NB4 (cell line): ENCODE measurements at regions not wholly inside any gene's neighbourhood (a gene's known extent, or its start where the extent isn't known, plus 50 kb on each side); places are given as distances from the start of the nearest gene placed in this dataset.

Experiments used
- DNase-seq: peaks from one replicate; pipeline ENCODE4 v3.0.0; 2010; ENCODE audit warnings: low read depth
- H3K4me3 ChIP-seq: one replicate; pipeline ENCODE4 v1.5.1; 2011; ENCODE audit warnings: mild to moderate bottlenecking, low read depth, low read length, moderate library complexity
- MYC ChIP-seq: IDR thresholded peaks from 2 replicates; pipeline ENCODE4 v1.6.1; 2011; ENCODE audit warnings: low read depth, low read length
- POLR2A ChIP-seq: IDR thresholded peaks from 2 replicates; pipeline ENCODE4 v1.6.1; 2011; ENCODE audit warnings: mild to moderate bottlenecking; ENCODE audit not compliant: insufficient read length; ENCODE audit errors: extremely low read depth
- TF ChIP-seq, protein P1 (sequence below): IDR thresholded peaks from 2 replicates; pipeline ENCODE4 v1.6.1; 2011; ENCODE audit warnings: low read depth, low read length
- TF ChIP-seq, protein P2 (sequence below): IDR thresholded peaks from one replicate; pipeline ENCODE4 v1.5.1; 2012; ENCODE audit warnings: low read depth, low read length

DNA sequence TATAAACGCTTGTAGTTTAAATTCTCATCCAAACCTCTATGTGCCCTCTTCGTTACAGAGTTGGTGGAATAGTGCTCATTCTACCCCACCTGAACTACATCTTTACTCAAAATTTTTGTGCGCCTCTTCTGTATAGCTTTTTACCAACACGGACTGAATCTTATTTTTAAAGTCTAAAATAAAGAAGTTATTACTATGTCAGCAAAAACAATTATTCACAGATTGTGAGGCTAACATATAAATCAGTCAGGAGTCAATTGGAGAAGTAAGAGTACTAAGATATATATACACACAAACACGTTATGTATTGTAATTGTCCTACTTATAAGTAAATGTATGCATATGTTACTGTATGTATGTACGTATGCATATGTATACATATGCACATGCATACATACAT lies 274.9 kb upstream of the ADGRL4 start:
- no peak overlapping the region for H3K4me3 ChIP-seq
- TF ChIP-seq POLR2A (no peak), MYC (no peak)
- TF ChIP-seq, protein P1, sequence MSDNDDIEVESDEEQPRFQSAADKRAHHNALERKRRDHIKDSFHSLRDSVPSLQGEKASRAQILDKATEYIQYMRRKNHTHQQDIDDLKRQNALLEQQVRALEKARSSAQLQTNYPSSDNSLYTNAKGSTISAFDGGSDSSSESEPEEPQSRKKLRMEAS = no peak
- TF ChIP-seq, protein P2, sequence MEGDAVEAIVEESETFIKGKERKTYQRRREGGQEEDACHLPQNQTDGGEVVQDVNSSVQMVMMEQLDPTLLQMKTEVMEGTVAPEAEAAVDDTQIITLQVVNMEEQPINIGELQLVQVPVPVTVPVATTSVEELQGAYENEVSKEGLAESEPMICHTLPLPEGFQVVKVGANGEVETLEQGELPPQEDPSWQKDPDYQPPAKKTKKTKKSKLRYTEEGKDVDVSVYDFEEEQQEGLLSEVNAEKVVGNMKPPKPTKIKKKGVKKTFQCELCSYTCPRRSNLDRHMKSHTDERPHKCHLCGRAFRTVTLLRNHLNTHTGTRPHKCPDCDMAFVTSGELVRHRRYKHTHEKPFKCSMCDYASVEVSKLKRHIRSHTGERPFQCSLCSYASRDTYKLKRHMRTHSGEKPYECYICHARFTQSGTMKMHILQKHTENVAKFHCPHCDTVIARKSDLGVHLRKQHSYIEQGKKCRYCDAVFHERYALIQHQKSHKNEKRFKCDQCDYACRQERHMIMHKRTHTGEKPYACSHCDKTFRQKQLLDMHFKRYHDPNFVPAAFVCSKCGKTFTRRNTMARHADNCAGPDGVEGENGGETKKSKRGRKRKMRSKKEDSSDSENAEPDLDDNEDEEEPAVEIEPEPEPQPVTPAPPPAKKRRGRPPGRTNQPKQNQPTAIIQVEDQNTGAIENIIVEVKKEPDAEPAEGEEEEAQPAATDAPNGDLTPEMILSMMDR = no peak
- DNase-seq = no peak

DNA sequence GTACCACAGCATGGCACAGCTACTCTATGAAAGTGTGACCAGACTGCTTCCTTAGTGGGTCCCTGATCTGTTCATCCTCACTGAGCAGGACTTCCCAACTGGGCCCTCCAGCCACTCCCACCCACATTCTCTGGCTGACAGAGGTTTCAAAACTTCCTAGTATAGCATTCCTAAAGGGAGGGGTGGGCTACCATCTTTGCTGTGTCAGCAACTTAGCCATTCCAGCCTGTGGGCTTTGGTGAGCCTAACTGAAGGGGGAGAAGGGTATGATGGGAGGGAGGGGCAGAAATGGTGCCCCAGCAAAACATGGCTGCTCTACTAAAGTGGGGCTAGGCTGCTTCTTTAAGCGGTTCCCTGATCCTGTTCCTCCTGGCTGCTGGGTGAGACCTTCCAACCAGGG lies 265.2 kb upstream of the ADGRL4 start:
- H3K4me3 ChIP-seq = no peak overlapping the region
- DNase-seq = no peak
- TF ChIP-seq, protein P2 = no peak
- TF ChIP-seq MYC (no peak), POLR2A (no peak)
- TF ChIP-seq, protein P1 = no peak

DNA sequence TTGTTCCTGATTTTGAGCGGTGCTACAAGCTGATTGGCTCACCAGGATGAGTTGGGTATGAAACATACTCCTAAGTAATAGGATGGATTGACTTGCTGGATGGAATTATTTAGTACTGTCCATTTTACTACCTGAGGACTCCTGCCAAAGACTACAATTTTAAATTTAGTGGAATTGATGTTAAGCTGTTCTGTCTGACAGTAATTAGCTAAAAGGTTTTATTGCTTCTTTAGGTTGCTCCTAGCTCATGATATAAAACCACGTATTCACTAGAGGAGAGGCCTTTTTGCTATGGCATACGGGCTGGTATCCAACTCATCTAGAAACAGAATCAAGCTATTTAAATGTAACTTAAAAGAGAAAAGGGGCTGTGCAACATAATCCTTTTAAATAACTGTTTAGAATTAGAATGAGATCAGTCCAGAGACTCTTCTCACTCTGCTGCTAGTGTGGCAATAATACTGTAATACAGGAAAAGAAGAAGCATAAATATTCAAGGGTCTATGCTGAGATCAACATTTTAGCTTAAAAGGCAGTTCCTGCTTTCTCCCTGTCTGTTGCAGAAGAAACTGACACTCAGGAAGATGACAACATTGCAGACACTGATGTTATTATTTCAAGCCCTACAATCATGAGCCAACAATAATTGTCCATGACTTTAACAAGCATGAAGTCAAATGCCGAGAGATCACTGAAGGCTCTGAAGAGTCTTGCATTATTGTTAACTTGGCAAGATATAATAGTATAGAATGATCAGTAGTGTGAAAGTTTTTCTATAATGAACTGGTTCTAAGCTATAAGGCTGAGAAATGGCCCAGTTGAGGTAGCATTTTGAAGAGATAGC lies 258.7 kb upstream of the ADGRL4 start:
- DNase-seq = no peak

DNA sequence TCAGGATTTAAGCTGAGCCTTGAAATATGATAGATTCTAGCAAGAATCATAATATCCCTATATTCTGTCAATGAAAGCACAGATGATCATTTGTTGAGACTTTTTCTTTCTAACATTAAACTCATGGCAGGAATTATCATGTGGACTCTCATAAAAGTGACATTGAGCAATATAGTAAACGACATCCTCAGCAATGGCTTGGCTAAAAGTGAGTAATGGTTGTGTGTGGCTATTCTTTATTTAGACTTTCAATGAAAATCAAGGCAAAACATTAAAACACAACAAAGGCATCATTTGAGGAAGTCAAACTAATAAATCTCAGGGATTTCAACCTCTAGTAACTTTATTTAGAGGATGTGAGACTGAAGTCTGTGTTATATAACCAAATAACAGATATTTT lies 257.8 kb upstream of the ADGRL4 start:
- no peak for DNase-seq
- no peak overlapping the region for H3K4me3 ChIP-seq
- TF ChIP-seq, protein P2 = no peak
- TF ChIP-seq POLR2A = no peak
- TF ChIP-seq MYC = no peak
- TF ChIP-seq, protein P1 = no peak

More for the DNA sequence above, 258.7 kb upstream of the ADGRL4 start:
- TF ChIP-seq, protein P2 = no peak
- TF ChIP-seq, protein P1 = no peak
- TF ChIP-seq MYC (no peak), POLR2A (no peak)
- H3K4me3 ChIP-seq = no peak overlapping the region

DNA sequence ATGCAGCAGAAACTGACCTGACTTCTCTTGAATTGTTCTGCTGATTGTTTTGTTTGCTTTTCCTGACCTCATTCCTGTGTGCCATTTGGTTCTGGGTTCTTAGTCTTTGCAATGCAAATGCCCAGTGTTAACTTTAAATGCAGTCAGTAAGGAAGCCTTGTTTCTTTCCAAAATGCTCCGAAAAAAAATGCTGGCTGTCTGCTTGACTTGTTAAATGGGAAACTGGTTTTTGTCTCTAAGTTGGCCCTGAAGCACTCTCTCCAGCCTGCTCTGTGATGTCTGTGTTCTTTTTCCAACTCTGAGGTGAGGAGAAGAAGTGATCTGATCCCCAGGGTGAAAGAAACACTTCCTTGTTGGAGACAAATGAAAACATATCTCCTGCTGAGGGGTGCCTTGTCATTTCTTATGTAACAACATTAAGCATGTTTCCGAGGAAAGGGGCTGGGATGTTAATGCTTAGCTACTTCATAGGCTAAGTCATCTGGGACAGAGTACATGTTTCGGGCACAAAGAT lies 256.3 kb upstream of the ADGRL4 start:
- DNase-seq = no peak
- TF ChIP-seq POLR2A (no peak), MYC (no peak)
- TF ChIP-seq, protein P2 = no peak
- TF ChIP-seq, protein P1 = no peak
- no peak overlapping the region for H3K4me3 ChIP-seq
